Fibroblast of peridontal ligament (primary cell): ENCODE measurements at regions not wholly inside any gene's neighbourhood (a gene's known extent, or its start where the extent isn't known, plus 50 kb on each side); places are given as distances from the start of the nearest gene placed in this dataset.

Experiments
- DNase-seq: peaks from one replicate; pipeline ENCODE4 v3.0.0-alpha.2; 2010; ENCODE audit errors: extremely low read depth

GRCh38 chr6:88558981-88559380, 392.8 kb upstream of the CNR1 start:
- DNase-seq: no peak

DNA sequence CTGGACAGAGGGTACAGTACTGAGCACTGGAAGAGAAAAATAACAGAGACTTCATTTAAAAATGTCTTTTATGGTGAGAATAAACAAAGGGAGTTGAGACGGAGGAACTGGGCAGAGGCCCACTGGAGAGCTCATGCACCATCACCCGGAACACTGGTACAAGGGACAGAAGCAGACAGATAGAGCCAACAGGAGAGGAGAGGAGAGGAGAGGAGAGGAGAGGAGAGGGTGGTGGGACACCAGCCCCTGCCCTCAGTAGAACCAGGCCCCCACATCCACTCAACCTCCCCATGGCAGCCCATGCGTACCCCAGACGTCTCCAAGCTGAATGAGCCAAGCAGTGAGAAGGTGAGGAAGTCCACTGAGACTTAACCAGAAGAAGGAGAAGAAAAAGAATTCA, 390.5 kb upstream of the CNR1 start:
- no peak for DNase-seq

DNA sequence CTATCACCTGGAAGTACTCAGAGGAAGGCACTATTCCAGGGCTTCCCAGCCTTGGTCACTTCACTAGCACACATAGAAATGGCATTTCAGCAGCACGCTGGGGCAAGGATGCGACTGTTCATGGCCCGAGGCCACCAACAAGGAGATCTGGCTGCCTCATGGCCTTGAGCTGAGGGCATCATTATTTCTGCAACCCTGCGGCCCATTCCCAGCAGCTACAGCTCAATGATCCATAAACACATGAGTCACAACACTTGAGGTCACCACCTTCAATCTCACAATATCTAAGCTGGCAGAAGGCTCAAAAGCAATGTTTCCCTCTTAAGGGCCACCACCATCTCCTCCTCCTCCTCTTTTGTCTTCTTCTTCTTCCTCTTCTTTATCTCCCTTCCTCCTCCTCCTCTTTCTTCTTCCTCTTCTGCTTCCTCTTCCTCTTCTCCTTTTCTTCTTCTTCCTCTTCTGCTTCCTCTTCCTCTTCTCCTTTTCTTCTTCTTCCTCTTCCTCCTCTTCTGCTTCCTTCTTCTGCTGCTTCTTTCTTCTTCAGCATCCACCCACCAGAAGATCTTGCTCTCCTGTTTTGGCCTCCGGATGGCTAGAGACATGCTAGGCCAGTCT, 382.9 kb upstream of the CNR1 start:
- DNase-seq: no peak

- DNase-seq: no peak
Observed at GRCh38 chr6:88547768-88548167, 381.6 kb upstream of the CNR1 start.

GRCh38 chr6:88545991-88546390, 379.8 kb upstream of the CNR1 start:
- no peak for DNase-seq

DNA sequence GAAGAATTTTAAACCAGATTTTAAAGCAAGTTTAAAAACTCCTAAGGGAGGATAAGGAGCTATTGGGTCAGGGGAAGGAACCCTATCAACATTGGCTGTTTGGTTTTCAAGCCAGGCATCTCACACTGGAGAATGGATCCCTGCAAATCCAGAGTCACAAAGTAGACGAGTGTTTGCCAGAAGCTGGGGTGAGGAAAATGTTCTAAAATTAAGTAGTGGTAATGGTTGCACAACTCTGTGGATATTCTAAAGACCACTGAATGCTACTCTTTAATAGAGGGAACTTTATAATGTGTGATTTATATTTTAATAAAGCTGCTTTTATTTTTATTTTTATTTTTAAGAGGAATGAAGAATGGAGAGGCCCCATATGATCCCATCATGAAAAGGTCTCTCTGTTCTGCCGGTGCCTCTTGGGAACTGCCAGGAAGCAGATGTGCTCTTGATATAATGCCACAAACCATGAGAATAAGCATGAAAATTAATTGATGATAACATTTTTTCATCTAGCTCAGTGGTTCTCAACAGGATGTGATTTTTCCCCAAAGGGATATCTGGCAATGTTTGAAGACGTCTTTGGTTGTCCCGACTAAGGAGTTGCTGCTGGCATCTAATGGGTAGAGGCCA, 379.0 kb upstream of the CNR1 start:
- DNase-seq: no peak

- DNase-seq: no peak
Observed at GRCh38 chr6:88539295-88539764, 373.2 kb upstream of the CNR1 start.

DNA sequence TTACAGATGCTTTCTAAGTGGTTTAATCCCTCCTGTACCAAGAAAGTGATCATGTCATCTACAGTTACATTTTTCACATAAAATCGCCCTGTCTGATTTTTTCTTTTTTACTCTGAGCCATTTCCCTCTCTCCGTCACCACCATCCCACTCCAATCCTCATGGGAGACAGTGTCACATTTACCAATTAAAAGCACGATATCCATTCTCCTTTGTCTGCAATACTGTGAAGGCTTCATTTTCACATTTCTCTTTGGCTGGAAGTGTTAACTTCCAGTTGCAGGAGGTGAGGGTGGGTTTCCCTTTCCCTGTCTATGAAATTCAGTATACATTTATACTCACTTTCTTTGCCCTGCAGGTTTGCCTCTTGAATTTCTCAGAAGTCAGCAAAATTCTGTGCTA, 372.7 kb upstream of the CNR1 start:
- no peak for DNase-seq

DNA sequence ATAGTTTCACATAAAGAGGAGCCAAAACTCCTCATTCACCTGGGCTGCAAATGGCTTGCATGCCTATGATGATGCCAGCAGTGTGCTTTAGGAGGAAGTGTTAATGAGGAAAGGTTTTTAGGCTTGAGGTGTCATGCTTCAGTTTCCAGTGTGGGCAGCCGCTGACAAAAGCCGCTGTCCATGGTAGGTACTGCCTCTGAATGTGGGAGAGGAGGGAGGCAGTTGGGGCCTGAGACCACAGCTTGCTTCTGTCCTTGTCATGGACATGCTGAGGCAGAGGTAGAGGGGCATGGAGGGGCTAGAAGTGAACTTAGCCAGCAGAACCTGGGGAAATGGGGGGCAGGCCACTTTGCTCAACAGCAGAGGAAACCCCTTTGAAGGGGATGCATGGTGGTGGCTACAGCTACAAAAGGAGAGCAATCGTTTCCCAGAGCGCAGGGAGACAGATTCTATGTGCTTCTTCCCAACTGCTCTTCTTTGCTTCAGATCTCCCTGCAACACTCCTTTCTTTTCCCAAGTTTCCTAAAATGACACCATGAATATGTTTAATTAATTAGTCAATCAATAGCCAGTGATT, 372.1 kb upstream of the CNR1 start:
- DNase-seq: no peak

- DNase-seq: no peak
Observed at GRCh38 chr6:88536071-88536625, 370.0 kb upstream of the CNR1 start.

GRCh38 chr6:88535306-88535705, 369.2 kb upstream of the CNR1 start:
- no peak for DNase-seq

- no peak for DNase-seq
Observed at GRCh38 chr6:88532241-88532860, 366.2 kb upstream of the CNR1 start.

DNA sequence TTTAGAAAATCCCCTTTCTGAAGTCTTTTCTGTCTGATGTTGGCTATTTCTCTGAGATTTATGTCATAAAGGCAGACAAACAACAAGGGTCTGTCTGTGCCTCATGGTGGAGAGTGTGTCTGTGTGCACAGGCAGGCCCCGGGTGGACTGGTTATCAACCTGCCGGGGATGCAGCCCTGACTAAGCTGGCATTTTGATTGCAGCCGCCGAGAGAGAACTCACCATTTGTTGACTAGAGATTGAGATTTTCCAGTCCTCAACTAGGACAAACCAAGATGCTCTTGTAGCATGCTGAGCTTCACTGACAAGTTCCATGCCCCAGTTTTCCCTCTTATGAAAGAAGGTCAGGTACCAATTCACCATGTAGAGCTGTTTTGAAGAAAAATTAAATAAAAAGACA, 363.6 kb upstream of the CNR1 start:
- DNase-seq: no peak

GRCh38 chr6:88520445-88520844, 354.3 kb upstream of the CNR1 start:
- no peak for DNase-seq

GRCh38 chr6:88520017-88520338, 353.8 kb upstream of the CNR1 start:
- DNase-seq: no peak

DNA sequence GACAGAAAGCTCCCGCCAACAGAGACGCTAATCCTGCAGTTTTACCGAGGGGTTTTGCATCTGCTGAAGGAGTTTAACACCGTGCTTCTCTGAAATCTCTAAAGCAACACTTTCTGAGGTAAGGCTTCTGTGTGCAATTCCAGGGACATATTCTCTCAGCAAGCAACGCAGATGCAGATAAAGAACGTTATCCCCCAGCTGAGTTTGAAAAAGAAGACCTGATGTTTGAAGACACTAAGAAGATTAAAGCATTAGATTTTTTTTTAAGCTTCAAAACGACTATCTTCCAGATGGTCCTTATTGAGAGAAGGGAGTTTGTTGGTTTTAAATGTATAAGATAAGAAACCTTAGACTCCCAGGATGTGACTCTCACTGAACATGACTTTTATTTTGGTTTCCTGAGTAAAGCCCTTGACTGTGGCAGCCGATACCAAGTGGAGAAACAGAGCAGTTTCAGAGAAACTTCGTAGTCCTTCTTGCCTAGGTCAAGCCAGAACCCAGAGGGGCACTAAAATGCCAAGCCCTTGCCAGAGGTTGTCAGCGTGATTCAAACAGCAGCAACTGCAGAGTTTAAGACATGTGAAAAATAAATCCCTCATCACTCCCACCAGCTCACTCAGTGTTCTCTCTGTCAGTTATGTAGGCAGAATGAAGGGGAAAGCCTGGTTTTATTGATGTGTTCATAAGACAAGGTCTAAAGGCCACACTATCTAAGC, 353.3 kb upstream of the CNR1 start:
- no peak for DNase-seq

DNA sequence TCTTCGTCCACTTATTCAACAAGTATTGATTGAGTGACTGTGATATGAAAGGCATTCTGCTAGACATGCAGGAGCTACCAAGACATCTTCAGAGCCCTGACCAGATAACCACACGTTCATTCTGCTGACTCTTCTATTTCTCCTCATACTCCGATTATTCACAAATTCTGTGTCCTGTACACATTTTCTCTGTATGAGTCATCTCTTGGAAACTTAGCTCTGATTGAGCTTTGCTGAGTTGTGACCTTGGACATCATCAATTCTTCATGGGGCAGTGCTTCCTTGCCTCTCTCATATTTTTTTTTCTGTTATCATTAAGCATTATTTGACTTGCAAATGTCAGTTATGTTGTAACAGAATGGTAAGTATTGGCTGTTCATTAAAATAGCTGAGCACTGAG, 351.6 kb upstream of the CNR1 start:
- no peak for DNase-seq

DNA sequence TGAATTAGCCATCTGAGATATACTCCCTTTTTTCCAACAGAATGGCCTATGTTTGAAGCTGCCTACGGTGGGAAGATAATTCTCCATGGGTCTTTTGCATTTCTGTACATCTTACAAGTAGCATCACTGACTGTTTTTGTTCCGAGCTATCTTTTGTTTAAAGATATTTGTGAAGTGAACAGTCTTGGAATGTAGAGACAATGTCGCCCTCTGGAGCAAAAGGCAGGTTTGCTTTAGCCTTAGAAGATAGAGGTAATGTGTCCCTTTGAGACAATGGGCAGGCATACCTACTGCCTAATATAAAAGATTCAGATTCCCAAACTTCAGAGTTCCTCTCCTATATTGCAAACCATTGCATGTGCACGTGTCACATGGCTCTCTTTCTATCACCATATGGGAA, 347.8 kb upstream of the CNR1 start:
- DNase-seq: no peak

DNA sequence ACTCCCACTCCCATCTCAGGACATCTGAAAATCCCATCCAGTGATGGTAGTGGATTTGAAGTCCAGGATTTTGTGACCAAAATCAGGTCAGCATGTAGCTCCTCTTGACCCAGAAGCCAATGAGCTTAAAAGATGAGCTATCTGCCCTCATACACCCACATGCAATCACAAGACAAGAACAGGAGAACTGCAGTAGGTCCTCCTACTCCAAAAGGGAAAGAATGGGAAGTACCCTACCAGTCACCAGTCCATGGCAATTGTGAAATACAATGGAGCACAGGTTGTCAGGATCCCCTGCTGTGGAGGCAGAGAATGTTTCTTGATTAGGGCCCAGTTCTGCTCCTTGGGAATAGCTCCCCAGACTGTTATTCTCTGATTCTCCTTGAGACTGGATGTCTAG, 347.3 kb upstream of the CNR1 start:
- DNase-seq: no peak

DNA sequence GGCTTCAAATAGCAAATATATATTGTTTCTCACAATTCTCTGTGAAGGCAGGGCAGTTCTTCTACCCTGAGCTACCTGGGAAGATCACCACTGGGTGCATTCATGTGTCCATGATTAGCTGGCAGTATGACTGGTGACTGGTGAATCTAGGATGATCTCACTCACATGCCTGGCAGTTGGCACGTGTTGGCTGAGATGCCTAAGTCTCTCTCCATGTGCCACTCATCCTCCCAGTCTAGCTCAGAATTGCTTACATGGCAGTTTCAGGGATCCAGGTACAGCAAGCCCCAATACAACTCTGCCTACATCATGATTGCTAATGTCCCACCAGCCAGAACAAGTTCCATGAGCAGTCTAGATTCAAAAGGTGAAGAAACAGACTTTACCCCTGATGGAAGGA, 346.8 kb upstream of the CNR1 start:
- no peak for DNase-seq

DNA sequence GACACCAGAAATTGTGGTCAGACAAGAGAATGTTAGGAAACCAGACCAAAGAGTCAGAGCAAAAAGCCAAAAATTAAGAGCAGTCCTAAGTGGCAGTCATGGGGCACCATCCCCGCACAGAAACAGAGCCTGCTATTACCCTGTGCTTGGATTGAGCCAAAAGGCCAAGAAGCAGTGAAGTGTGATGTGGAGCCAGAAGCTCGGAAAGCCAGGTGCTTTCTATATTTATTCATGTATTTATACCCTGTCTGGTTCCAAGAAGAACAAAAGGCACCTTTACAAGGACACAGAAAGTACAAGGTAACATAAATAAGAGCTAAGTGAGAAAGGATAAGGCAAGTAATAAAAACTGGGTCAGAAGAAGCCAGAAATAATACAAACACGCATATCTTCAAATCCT, 336.2 kb upstream of the CNR1 start:
- no peak for DNase-seq
